ENCODE measurements at regions not wholly inside any gene's neighbourhood (a gene's known extent, or its start where the extent isn't known, plus 50 kb on each side); places are given as distances from the start of the nearest gene placed in this dataset.

- TF ChIP-seq CTCF (IDR thresholded peaks at IDR 0.05) (no peak), POLR2AphosphoS5 (IDR thresholded peaks at IDR 0.05) (no peak)
These were observed 257.3 kb upstream of the SGK1 start for GRCh38 chr6:134575221-134575620.

Measured in prostate gland (tissue), 2 donors.